HEK293 (cell line): ENCODE measurements at regions not wholly inside any gene's neighbourhood (a gene's known extent, or its start where the extent isn't known, plus 50 kb on each side); places are given as distances from the start of the nearest gene placed in this dataset.

ENCODE experiments used
- CTCF ChIA-PET: fragments of 350-600 bp; formaldehyde crosslinking; extraction: SDS; loops from one replicate; lab custom pipeline; 2021; ENCODE audit warnings: antibody characterized with exemption; lab: Yijun Ruan, JAX
- POLR2A ChIA-PET: fragments of 300-600 bp; formaldehyde crosslinking; extraction: SDS; loops from one replicate; lab custom pipeline; 2020; ENCODE audit warnings: antibody characterized with exemption, inconsistent platforms; lab: Yijun Ruan, JAX
- H3K27ac ChIP-seq: fragments of 200-500 bp; sonication (Bioruptor generic); 2 replicates; pipeline ENCODE4 v1.5.1; 2014; ENCODE audit warnings: low read depth, low read length, control low read depth, inconsistent platforms; ENCODE audit errors: extremely low read depth
- H3K36me3 ChIP-seq, 2 experiments: fragments of 200-500 bp in 1 of 2; sonication (Bioruptor generic) in 1 of 2; 1 replicate in 1 of 2; 2 replicates in 1 of 2; pipeline ENCODE4 v1.5.1; 2014 to 2017; ENCODE audit warnings: inconsistent platforms in 2 of 2, low read length in 2 of 2; ENCODE audit not compliant: control insufficient read depth in 2 of 2, insufficient read depth in 1 of 2
- H3K4me1 ChIP-seq: fragments of 200-500 bp; sonication (Bioruptor generic); 2 replicates; pipeline ENCODE4 v1.5.1; 2014; ENCODE audit warnings: mild to moderate bottlenecking, low read length, inconsistent platforms; ENCODE audit not compliant: control insufficient read depth, insufficient read depth
- H3K4me3 ChIP-seq: 2 replicates; pipeline ENCODE4 v1.5.1; 2011; ENCODE audit warnings: low read depth, mild to moderate bottlenecking, control low read depth, low read length, moderate library complexity
- H3K9me3 ChIP-seq: fragments of 200-500 bp; sonication (Bioruptor generic); 2 replicates; pipeline ENCODE4 v1.5.1; 2014; ENCODE audit warnings: low read depth, low read length, inconsistent platforms; ENCODE audit not compliant: control insufficient read depth, insufficient read depth
- EGR2 ChIP-seq: fragments of 450-650 bp; formaldehyde crosslinking; IDR thresholded peaks from 2 replicates; pipeline ENCODE4 v1.5.1; 2016; ENCODE audit warnings: low read depth, missing biosample characterization, missing genetic modification characterization
- KLF7 ChIP-seq: fragments of 450-650 bp; formaldehyde crosslinking; IDR thresholded peaks from 2 replicates; pipeline ENCODE4 v1.5.1; 2016; ENCODE audit warnings: missing biosample characterization, missing genetic modification characterization, borderline replicate concordance
- KLF8 ChIP-seq: fragments of 450-650 bp; formaldehyde crosslinking; IDR thresholded peaks from 2 replicates; pipeline ENCODE4 v1.5.1; 2016; ENCODE audit warnings: missing biosample characterization, missing genetic modification characterization
- MZF1 ChIP-seq: fragments of 450-650 bp; formaldehyde crosslinking; IDR thresholded peaks from 2 replicates; pipeline ENCODE4 v1.5.1; 2017; ENCODE audit warnings: missing biosample characterization, missing genetic modification characterization, borderline replicate concordance
- SCRT1 ChIP-seq: fragments of 450-650 bp; formaldehyde crosslinking; IDR thresholded peaks from 2 replicates; pipeline ENCODE4 v1.5.1; 2016; ENCODE audit warnings: missing biosample characterization, missing genetic modification characterization, borderline replicate concordance
- YY1 ChIP-seq: fragments of 450-650 bp; formaldehyde crosslinking; IDR thresholded peaks from 2 replicates; pipeline ENCODE4 v1.5.1; 2018; ENCODE audit warnings: missing biosample characterization, missing genetic modification characterization
- ZBTB1 ChIP-seq: fragments of 450-650 bp; formaldehyde crosslinking; IDR thresholded peaks from 2 replicates; pipeline ENCODE4 v1.5.1; 2016; ENCODE audit warnings: missing biosample characterization, missing genetic modification characterization
- ZBTB17 ChIP-seq: fragments of 450-650 bp; formaldehyde crosslinking; IDR thresholded peaks from 2 replicates; pipeline ENCODE4 v1.5.1; 2016; ENCODE audit warnings: missing biosample characterization, missing genetic modification characterization
- ZBTB20 ChIP-seq: fragments of 450-650 bp; formaldehyde crosslinking; IDR thresholded peaks from 2 replicates; pipeline ENCODE4 v1.5.1; 2016; ENCODE audit warnings: missing biosample characterization, missing genetic modification characterization
- ZFP37 ChIP-seq: fragments of 450-650 bp; formaldehyde crosslinking; IDR thresholded peaks from 2 replicates; pipeline ENCODE4 v1.5.1; 2016; ENCODE audit warnings: missing biosample characterization, missing genetic modification characterization
- ZNF10 ChIP-seq: fragments of 450-650 bp; formaldehyde crosslinking; IDR thresholded peaks from 2 replicates; pipeline ENCODE4 v1.5.1; 2017; ENCODE audit warnings: missing biosample characterization, missing genetic modification characterization
- ZNF302 ChIP-seq: fragments of 450-650 bp; formaldehyde crosslinking; IDR thresholded peaks from 2 replicates; pipeline ENCODE4 v1.5.1; 2016; ENCODE audit warnings: missing biosample characterization, missing genetic modification characterization, low read depth
- ZNF404 ChIP-seq: fragments of 450-650 bp; formaldehyde crosslinking; IDR thresholded peaks from 2 replicates; pipeline ENCODE4 v1.5.1; 2017; ENCODE audit warnings: missing biosample characterization, missing genetic modification characterization
- ZNF501 ChIP-seq: fragments of 450-650 bp; formaldehyde crosslinking; IDR thresholded peaks from 2 replicates; pipeline ENCODE4 v1.5.1; 2016; ENCODE audit warnings: missing biosample characterization, missing genetic modification characterization
- ZNF585B ChIP-seq: fragments of 450-650 bp; formaldehyde crosslinking; IDR thresholded peaks from 2 replicates; pipeline ENCODE4 v1.5.1; 2016; ENCODE audit warnings: missing biosample characterization, missing genetic modification characterization
- ZNF660 ChIP-seq: fragments of 450-650 bp; IDR thresholded peaks from 2 replicates; pipeline ENCODE4 v1.5.1; 2018; ENCODE audit warnings: missing biosample characterization, mild to moderate bottlenecking, missing genetic modification characterization
- ZNF768 ChIP-seq: fragments of 450-650 bp; formaldehyde crosslinking; IDR thresholded peaks from 2 replicates; pipeline ENCODE4 v1.5.1; 2018; ENCODE audit warnings: missing biosample characterization, mild to moderate bottlenecking, missing genetic modification characterization
- ZNF792 ChIP-seq: fragments of 450-650 bp; formaldehyde crosslinking; IDR thresholded peaks from 2 replicates; pipeline ENCODE4 v1.5.1; 2016; ENCODE audit warnings: missing biosample characterization, missing genetic modification characterization
- TF ChIP-seq, protein P1 (sequence below): fragments of 450-650 bp; formaldehyde crosslinking; IDR thresholded peaks from 2 replicates; pipeline ENCODE4 v1.5.1; 2016; ENCODE audit warnings: missing biosample characterization, missing genetic modification characterization

DNA sequence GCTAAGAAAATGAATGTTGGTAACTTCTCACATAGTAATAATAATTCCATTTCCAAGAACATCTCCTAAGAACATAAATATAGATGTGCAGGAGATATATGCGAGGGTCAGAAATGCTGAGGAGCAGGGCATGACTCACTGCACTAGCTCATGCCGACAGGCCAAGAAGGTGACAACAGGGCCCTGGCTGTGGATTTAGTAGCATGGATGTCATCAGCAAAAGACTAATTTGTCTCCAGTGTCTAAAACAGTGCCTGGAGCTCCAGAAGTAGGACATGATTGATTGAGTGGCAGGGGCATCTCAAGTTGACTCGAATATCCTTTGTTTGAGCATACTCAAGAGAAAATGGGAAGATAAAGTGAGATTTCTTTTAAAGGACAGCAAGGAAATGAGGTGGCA, 207.0 kb upstream of the FOXA2 start:
- no peak overlapping the region for H3K4me3 ChIP-seq
- CTCF ChIA-PET: interaction anchor here (0.6 kb wide), 1 partner anchor 547 kb away, joined by 3 read pairs; no protein-coding TSS in a partner anchor
- H3K36me3 ChIP-seq: no peaks in the 10 kb centered on the region
- H3K27ac ChIP-seq: no peak overlapping the region
- no peaks in the 10 kb centered on the region for H3K9me3 ChIP-seq
- H3K4me1 ChIP-seq: no peaks in the 10 kb centered on the region
- POLR2A ChIA-PET: no interaction called here
- TF ChIP-seq ZNF302 (tag by site-specific recombination) (no peak), ZBTB17 (tag by site-specific recombination) (no peak), ZNF404 (tag by site-specific recombination) (no peak), MZF1 (tag by site-specific recombination) (no peak), ZFP37 (tag by site-specific recombination) (no peak)

DNA sequence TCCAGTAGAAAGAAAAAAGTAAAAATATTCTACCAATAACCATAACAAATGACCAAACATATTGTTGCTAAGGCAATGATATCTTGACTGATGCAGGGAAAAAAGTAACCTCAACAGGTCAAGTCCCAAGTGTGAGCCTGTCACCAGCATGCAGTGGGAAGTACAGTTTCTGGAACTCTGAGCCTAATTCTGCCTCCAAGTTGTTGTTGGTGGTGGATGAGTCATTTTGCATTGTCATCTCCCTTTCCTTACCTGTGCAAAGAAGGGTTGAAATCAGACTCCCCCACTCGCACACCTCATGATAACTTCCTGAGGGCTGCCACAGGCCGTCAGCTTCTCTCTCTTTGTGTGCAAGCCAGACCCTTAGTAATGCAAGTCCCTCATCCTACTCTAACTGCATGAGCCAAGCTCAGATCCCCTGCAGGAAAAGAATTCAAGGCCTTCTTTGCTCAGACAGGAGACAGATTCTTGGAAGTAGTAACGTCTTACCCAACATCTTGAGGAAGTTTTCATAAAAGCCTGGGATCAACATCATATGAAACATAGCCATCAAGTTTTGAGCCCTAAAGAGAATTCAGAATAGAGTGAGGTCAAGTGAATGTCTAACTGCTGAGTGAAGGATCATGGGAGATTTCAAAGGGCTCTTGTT, 207.6 kb upstream of the FOXA2 start:
- CTCF ChIA-PET: no interaction called here
- no peak for TF ChIP-seq SCRT1 (tag by site-specific recombination)
- TF ChIP-seq ZNF768 (tag by site-specific recombination): no peak
- TF ChIP-seq KLF8 (tag by site-specific recombination): no peak
- TF ChIP-seq ZNF10: no peak
- no peak for TF ChIP-seq EGR2
- TF ChIP-seq ZNF501 (tag by site-specific recombination): no peak
- no peak for TF ChIP-seq YY1 (tag by site-specific recombination)
- no peak for TF ChIP-seq ZNF660 (tag by site-specific recombination)
- TF ChIP-seq MZF1 (tag by site-specific recombination): no peak
- no peak for TF ChIP-seq ZBTB20 (tag by site-specific recombination)
- no peak for TF ChIP-seq ZNF792 (tag by site-specific recombination)
- no peaks in the 10 kb centered on the region for H3K9me3 ChIP-seq
- no peaks in the 10 kb centered on the region for H3K36me3 ChIP-seq
- H3K4me1 ChIP-seq: no peaks in the 10 kb centered on the region
- H3K4me3 ChIP-seq: no peak overlapping the region
- no peak overlapping the region for H3K27ac ChIP-seq
- POLR2A ChIA-PET: no interaction called here

DNA sequence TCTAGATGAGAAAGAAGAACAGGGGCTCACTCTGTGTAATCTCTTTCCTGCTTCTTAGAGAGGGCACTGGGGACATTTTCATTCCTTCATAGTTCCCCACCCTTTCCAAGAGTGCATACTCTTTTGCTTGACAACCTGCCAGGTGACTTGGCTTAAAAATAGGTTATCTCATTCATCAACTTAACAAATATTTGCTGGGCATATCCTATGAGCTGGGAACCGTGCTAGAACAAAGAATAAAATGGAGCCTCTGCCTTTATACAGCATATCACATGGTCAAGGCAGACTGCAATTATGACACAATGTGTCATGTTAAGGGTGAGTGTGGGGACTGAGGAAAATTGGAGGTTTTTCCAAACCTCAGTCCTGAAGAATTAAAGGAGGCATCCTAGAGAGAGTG, 209.8 kb upstream of the FOXA2 start:
- ChIA-PET POLR2A (no interaction called here), CTCF (interaction anchor here (0.7 to 0.9 kb wide), 2 partner anchors 10 to 538 kb away, joined by 3 read pairs; no protein-coding TSS in a partner anchor)
- Histone ChIP-seq H3K9me3 (no peaks in the 10 kb centered on the region), H3K36me3 (no peaks in the 10 kb centered on the region), H3K4me3 (no peak overlapping the region), H3K27ac (no peak overlapping the region), H3K4me1 (no peaks in the 10 kb centered on the region)
- TF ChIP-seq, protein P1, sequence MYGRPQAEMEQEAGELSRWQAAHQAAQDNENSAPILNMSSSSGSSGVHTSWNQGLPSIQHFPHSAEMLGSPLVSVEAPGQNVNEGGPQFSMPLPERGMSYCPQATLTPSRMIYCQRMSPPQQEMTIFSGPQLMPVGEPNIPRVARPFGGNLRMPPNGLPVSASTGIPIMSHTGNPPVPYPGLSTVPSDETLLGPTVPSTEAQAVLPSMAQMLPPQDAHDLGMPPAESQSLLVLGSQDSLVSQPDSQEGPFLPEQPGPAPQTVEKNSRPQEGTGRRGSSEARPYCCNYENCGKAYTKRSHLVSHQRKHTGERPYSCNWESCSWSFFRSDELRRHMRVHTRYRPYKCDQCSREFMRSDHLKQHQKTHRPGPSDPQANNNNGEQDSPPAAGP (tag by site-specific recombination): no peak
- TF ChIP-seq ZBTB1 (tag by site-specific recombination): no peak
- no peak for TF ChIP-seq ZNF585B (tag by site-specific recombination)

DNA sequence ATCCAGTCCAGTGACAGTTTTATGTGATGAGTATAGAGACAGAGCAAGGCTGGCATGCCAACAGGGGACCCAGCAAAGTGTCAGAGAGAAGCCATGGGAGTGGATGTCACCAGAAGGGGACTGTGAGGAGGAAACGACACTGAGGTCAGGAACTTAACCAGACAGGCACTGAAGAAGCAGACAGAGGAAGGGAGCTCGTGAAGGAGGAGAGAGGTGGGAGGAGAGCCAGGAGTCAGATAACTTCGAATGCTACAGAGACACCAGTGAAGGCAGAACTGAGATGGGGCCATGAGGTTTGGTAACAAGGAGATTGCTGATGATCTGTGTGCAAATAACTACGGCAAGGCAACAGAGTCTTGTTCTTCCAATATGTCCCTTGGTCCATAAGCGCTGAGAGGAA, 211.1 kb upstream of the FOXA2 start:
- no peak overlapping the region for H3K27ac ChIP-seq
- CTCF ChIA-PET: no interaction called here
- H3K36me3 ChIP-seq: no peaks in the 10 kb centered on the region
- POLR2A ChIA-PET: no interaction called here
- H3K4me1 ChIP-seq: no peaks in the 10 kb centered on the region
- no peak overlapping the region for H3K4me3 ChIP-seq
- no peaks in the 10 kb centered on the region for H3K9me3 ChIP-seq
- no peak for TF ChIP-seq KLF7 (tag by site-specific recombination)
